H9 (cell line): ENCODE measurements at regions not wholly inside any gene's neighbourhood (a gene's known extent, or its start where the extent isn't known, plus 50 kb on each side); places are given as distances from the start of the nearest gene placed in this dataset.

Experiments
- DNase-seq: peaks from one replicate; pipeline ENCODE4 v3.0.0-alpha.2; 2017
- H2AFZ ChIP-seq: one replicate; pipeline ENCODE4 v1.6.1; 2013; ENCODE audit warnings: mild to moderate bottlenecking, low read length, control low read depth, moderate library complexity
- H2AK5ac ChIP-seq: 2 replicates; pipeline ENCODE4 v1.6.1; 2013; ENCODE audit warnings: low read length, control low read depth, mixed read lengths; ENCODE audit not compliant: insufficient read length
- H2BK120ac ChIP-seq: one replicate; pipeline ENCODE4 v1.6.1; 2013; ENCODE audit warnings: low read depth, mild to moderate bottlenecking, low read length, control low read depth, inconsistent platforms; ENCODE audit not compliant: poor library complexity, severe bottlenecking
- H2BK12ac ChIP-seq: 2 replicates; pipeline ENCODE4 v1.6.1; 2013; ENCODE audit warnings: low read length, control low read depth, mixed read lengths, low read depth; ENCODE audit not compliant: insufficient read length
- H2BK15ac ChIP-seq: 2 replicates; pipeline ENCODE4 v1.6.1; 2013; ENCODE audit warnings: low read depth, low read length, control low read depth
- H2BK20ac ChIP-seq: one replicate; pipeline ENCODE4 v1.6.1; 2013; ENCODE audit warnings: low read depth, mild to moderate bottlenecking, low read length, control low read depth, inconsistent platforms; ENCODE audit not compliant: poor library complexity, severe bottlenecking
- H2BK5ac ChIP-seq: 2 replicates; pipeline ENCODE4 v1.6.1; 2013; ENCODE audit warnings: low read length, control low read depth, mixed read lengths; ENCODE audit not compliant: insufficient read length
- H3K14ac ChIP-seq: 2 replicates; pipeline ENCODE4 v1.6.1; 2013; ENCODE audit warnings: low read length, control low read depth; ENCODE audit not compliant: insufficient read depth
- H3K18ac ChIP-seq: 2 replicates; pipeline ENCODE4 v1.6.1; 2013; ENCODE audit warnings: low read depth, mild to moderate bottlenecking, mixed read lengths, low read length, control low read depth; ENCODE audit not compliant: insufficient read length
- H3K23ac ChIP-seq: 2 replicates; pipeline ENCODE4 v1.6.1; 2013; ENCODE audit warnings: low read length, control low read depth, mixed read lengths, low read depth; ENCODE audit not compliant: insufficient read length
- H3K23me2 ChIP-seq: 2 replicates; pipeline ENCODE4 v1.6.1; 2013; ENCODE audit warnings: low read depth, mild to moderate bottlenecking, mixed read lengths, low read length, control low read depth; ENCODE audit not compliant: insufficient read length, poor library complexity, severe bottlenecking
- H3K27ac ChIP-seq: 2 replicates; pipeline ENCODE4 v1.5.1; 2013; ENCODE audit warnings: low read length, control low read depth, mixed read lengths, low read depth; ENCODE audit not compliant: insufficient read length
- H3K27me3 ChIP-seq: 2 replicates; pipeline ENCODE4 v1.6.1; 2013; ENCODE audit warnings: low read length, control low read depth, inconsistent platforms; ENCODE audit not compliant: insufficient read depth
- H3K4ac ChIP-seq: 2 replicates; pipeline ENCODE4 v1.6.1; 2013; ENCODE audit warnings: low read depth, mild to moderate bottlenecking, control low read depth, inconsistent platforms, low read length, moderate library complexity
- H3K4me1 ChIP-seq: 2 replicates; pipeline ENCODE4 v1.6.1; 2013; ENCODE audit warnings: low read length, control low read depth, inconsistent platforms; ENCODE audit not compliant: insufficient read depth
- H3K4me2 ChIP-seq: 2 replicates; pipeline ENCODE4 v1.6.1; 2013; ENCODE audit warnings: low read length, control low read depth, mixed read lengths; ENCODE audit not compliant: insufficient read length, insufficient read depth
- H3K56ac ChIP-seq: 2 replicates; pipeline ENCODE4 v1.6.1; 2013; ENCODE audit warnings: low read depth, mild to moderate bottlenecking, mixed read lengths, low read length, control low read depth; ENCODE audit not compliant: insufficient read length
- H3K79me1 ChIP-seq: 2 replicates; pipeline ENCODE4 v1.6.1; 2013; ENCODE audit warnings: low read depth, mild to moderate bottlenecking, moderate library complexity, low read length, control low read depth, inconsistent platforms; ENCODE audit not compliant: insufficient read depth, poor library complexity, severe bottlenecking
- H3K79me2 ChIP-seq: 2 replicates; pipeline ENCODE4 v1.6.1; 2013; ENCODE audit warnings: low read length, control low read depth, inconsistent platforms; ENCODE audit not compliant: insufficient read depth
- H3K9ac ChIP-seq: 2 replicates; pipeline ENCODE4 v1.6.1; 2013; ENCODE audit warnings: low read length, control low read depth, mixed read lengths; ENCODE audit not compliant: insufficient read length; ENCODE audit errors: extremely low read depth
- H3K9me3 ChIP-seq: one replicate; pipeline ENCODE4 v1.6.1; 2013; ENCODE audit warnings: low read depth, low read length, inconsistent platforms; ENCODE audit not compliant: control insufficient read depth
- H3T11ph ChIP-seq: one replicate; pipeline ENCODE4 v1.6.1; 2013; ENCODE audit warnings: mild to moderate bottlenecking, low read length, control low read depth, inconsistent platforms
- H4K20me1 ChIP-seq: one replicate; pipeline ENCODE4 v1.6.1; 2013; ENCODE audit not compliant: control insufficient read depth, insufficient read length, insufficient read depth
- H4K5ac ChIP-seq: 2 replicates; pipeline ENCODE4 v1.6.1; 2013; ENCODE audit warnings: low read depth, mild to moderate bottlenecking, mixed read lengths, low read length, control low read depth; ENCODE audit not compliant: insufficient read length
- H4K8ac ChIP-seq: replicated peaks from 2 replicates; pipeline ENCODE4 v1.6.1; 2013; ENCODE audit warnings: low read length, control low read depth, mixed read lengths, low read depth; ENCODE audit not compliant: insufficient read length
- H4K91ac ChIP-seq: 2 replicates; pipeline ENCODE4 v1.6.1; 2013; ENCODE audit warnings: low read depth, mild to moderate bottlenecking, moderate library complexity, mixed read lengths, low read length, control low read depth; ENCODE audit not compliant: insufficient read length
- H3K27ac Mint-ChIP-seq, 3 experiments: 2 replicates in 2 of 3; 3 replicates in 1 of 3; pipeline ENCODE4 v1.8.0; 2020 to 2021; ENCODE audit warnings: mixed read lengths in 3 of 3, mild to moderate bottlenecking in 1 of 3, moderate library complexity in 1 of 3
- H3K27me3 Mint-ChIP-seq: 2 replicates; pipeline ENCODE4 v1.8.0; 2021; ENCODE audit warnings: low read depth, mild to moderate bottlenecking, moderate library complexity, mixed read lengths
- H3K36me3 Mint-ChIP-seq, 3 experiments: 2 replicates in 2 of 3; 3 replicates in 1 of 3; pipeline ENCODE4 v1.8.0; 2020 to 2021; ENCODE audit warnings: low read depth in 3 of 3, mixed read lengths in 3 of 3; ENCODE audit not compliant: insufficient read depth in 1 of 3
- H3K4me1 Mint-ChIP-seq, 2 experiments: 2 replicates each; pipeline ENCODE4 v1.8.0; 2020; ENCODE audit warnings: mixed read lengths in 2 of 2
- H3K4me3 Mint-ChIP-seq, 2 experiments: 2 replicates in 1 of 2; 3 replicates in 1 of 2; pipeline ENCODE4 v1.8.0; 2020 to 2021; ENCODE audit warnings: mild to moderate bottlenecking in 2 of 2, mixed read lengths in 2 of 2, moderate library complexity in 1 of 2
- H3K9me3 Mint-ChIP-seq, 2 experiments: 2 replicates in 1 of 2; 3 replicates in 1 of 2; pipeline ENCODE4 v1.8.0; 2020; ENCODE audit warnings: mild to moderate bottlenecking in 2 of 2, mixed read lengths in 2 of 2, moderate library complexity in 1 of 2
- CTCF ChIP-seq: fragments of 200-600 bp; sonication (generic); conservative IDR thresholded peaks from 3 replicates; pipeline ENCODE4 v1.8.0; 2021; ENCODE audit warnings: antibody characterized with exemption, mild to moderate bottlenecking
- WGBS: extraction: QIAGEN DNeasy Blood & Tissue Kit; methylation state at CpG from one replicate; pipeline ENCODE4 v1.1.7; 2013; ENCODE audit warnings: missing lambda C conversion rate, low lambda C conversion rate, mixed read lengths; ENCODE audit not compliant: insufficient read length; ENCODE audit errors: extremely low coverage; 5-methylcytosine and 5-hydroxymethylcytosine counted together

- H2BK12ac ChIP-seq = no peak overlapping the region
- no CpG with 5 or more reads among the region's 12 CpGs for WGBS
Observed at GRCh38 chr19:32091241-32091640, 254.2 kb upstream of the ZNF507 start.

More at GRCh38 chr19:32091241-32091640, 254.2 kb upstream of the ZNF507 start:
- Histone ChIP-seq H3K23me2 (no peaks in the 10 kb centered on the region), H3K4me1 (no peaks in the 10 kb centered on the region), H4K5ac (no peak overlapping the region), H3K27me3 (no peaks in the 10 kb centered on the region), H3K27ac (no peak overlapping the region), H2AFZ (no peak overlapping the region), H2BK5ac (no peak overlapping the region), H2BK20ac (no peak overlapping the region), H3K23ac (no peak overlapping the region), H2BK15ac (no peak overlapping the region), H4K91ac (no peak overlapping the region), H3K14ac (no peak overlapping the region), H3T11ph (no peak overlapping the region), H3K9me3 (no peaks in the 10 kb centered on the region), H2BK120ac (no peak overlapping the region), H3K18ac (no peak overlapping the region), H3K4me2 (no peak overlapping the region), H3K79me1 (no peaks in the 10 kb centered on the region), H4K8ac (no peak overlapping the region), H3K56ac (no peak overlapping the region), H3K9ac (no peak overlapping the region), H3K79me2 (no peaks in the 10 kb centered on the region), H2AK5ac (no peak overlapping the region), H4K20me1 (no peaks in the 10 kb centered on the region), H3K4ac (no peak overlapping the region)
- Mint-ChIP-seq H3K27me3 (no peaks in the 10 kb centered on the region; the same call in 1 of the 2 replicates), H3K27ac (peak overlapping the region in 2 of 3 experiments; percentile 4 to 24; a peak in 1 of 7 replicates), H3K4me1 (peaks cover 11 to 19% of the 10 kb centered on the region in 2 experiments), H3K4me3 (no peak overlapping the region), H3K9me3 (peaks cover 0 to 4% of the 10 kb centered on the region in 2 experiments; a peak in 2 of 5 replicates), H3K36me3 (peaks cover 0 to 3% (median 0%) of the 10 kb centered on the region in 3 experiments; a peak in 1 of 7 replicates)
- no peak for DNase-seq
- TF ChIP-seq CTCF = no peak
